Osteoblast (primary cell): ENCODE measurements at regions not wholly inside any gene's neighbourhood (a gene's known extent, or its start where the extent isn't known, plus 50 kb on each side); places are given as distances from the start of the nearest gene placed in this dataset.

Experiments
- DNase-seq: peaks from one replicate; pipeline ENCODE4 v3.0.0; 2011; ENCODE audit warnings: low spot score, mixed read lengths; ENCODE audit not compliant: insufficient read length; ENCODE audit errors: missing footprints
- H2AFZ ChIP-seq: 2 replicates; pipeline ENCODE4 v1.6.0; 2011; ENCODE audit warnings: mild to moderate bottlenecking, low read length
- H3K27ac ChIP-seq: 2 replicates; pipeline ENCODE4 v1.5.1; 2011; ENCODE audit warnings: mild to moderate bottlenecking, low read depth, low read length, moderate library complexity
- H3K27me3 ChIP-seq: 2 replicates; pipeline ENCODE4 v1.6.0; 2012; ENCODE audit warnings: mild to moderate bottlenecking, control low read depth, inconsistent platforms, low read length, moderate library complexity; ENCODE audit not compliant: insufficient read depth
- H3K36me3 ChIP-seq: 2 replicates; pipeline ENCODE4 v1.5.1; 2011; ENCODE audit warnings: mild to moderate bottlenecking, low read length, control low read depth, moderate library complexity; ENCODE audit not compliant: insufficient read depth
- H3K4me1 ChIP-seq: 2 replicates; pipeline ENCODE4 v1.5.1; 2011; ENCODE audit warnings: mild to moderate bottlenecking, low read length, control low read depth, moderate library complexity; ENCODE audit not compliant: insufficient read depth
- H3K4me2 ChIP-seq: 2 replicates; pipeline ENCODE4 v1.6.0; 2011; ENCODE audit warnings: mild to moderate bottlenecking, low read length; ENCODE audit not compliant: insufficient read depth
- H3K4me3 ChIP-seq: fragments of 200-600 bp; sonication (generic); 3 replicates; pipeline ENCODE4 v1.5.1; 2012; ENCODE audit warnings: mild to moderate bottlenecking, low read length, inconsistent platforms; ENCODE audit not compliant: insufficient read depth
- H3K79me2 ChIP-seq: 2 replicates; pipeline ENCODE4 v1.6.0; 2012; ENCODE audit warnings: mild to moderate bottlenecking, low read length, control low read depth, inconsistent platforms; ENCODE audit not compliant: insufficient read depth
- H3K9me3 ChIP-seq: 2 replicates; pipeline ENCODE4 v1.5.1; 2011; ENCODE audit warnings: low read depth, low read length, control low read depth
- H4K20me1 ChIP-seq: 2 replicates; pipeline ENCODE4 v1.6.0; 2012; ENCODE audit warnings: mild to moderate bottlenecking, low read length, control low read depth; ENCODE audit not compliant: insufficient read depth
- TF ChIP-seq, protein P1 (sequence below): IDR thresholded peaks from 2 replicates; pipeline ENCODE4 v1.5.1; 2011; ENCODE audit warnings: mild to moderate bottlenecking, low read depth, low read length, moderate library complexity; ENCODE audit errors: extremely low read depth

DNA sequence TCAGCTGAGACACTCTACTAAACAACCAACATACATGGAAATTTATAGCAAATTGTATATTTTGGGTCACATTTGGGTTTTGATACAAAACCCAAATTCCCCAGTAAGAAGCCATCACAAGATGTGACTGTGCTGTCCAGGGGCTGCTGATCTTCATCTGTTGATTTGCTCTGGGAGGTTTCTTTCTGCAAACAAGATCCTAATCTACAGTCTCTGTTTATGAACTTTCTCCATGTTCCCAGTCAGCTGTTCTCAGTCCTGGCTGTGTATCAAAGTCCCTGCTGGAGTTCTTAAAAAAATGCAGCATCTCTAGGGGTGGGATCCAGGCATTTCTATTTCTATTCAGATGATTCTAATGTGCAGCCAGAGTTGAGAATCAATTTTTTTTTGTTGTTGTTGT lies 85.1 kb downstream of the ATP23 start:
- Histone ChIP-seq H4K20me1 (no peaks in the 10 kb centered on the region), H3K4me2 (no peak overlapping the region), H3K27me3 (no peaks in the 10 kb centered on the region), H3K36me3 (no peaks in the 10 kb centered on the region), H3K4me3 (no peak overlapping the region), H3K9me3 (no peaks in the 10 kb centered on the region), H2AFZ (no peak overlapping the region), H3K4me1 (no peaks in the 10 kb centered on the region), H3K27ac (no peak overlapping the region), H3K79me2 (no peaks in the 10 kb centered on the region)
- no peak for DNase-seq
- TF ChIP-seq, protein P1, sequence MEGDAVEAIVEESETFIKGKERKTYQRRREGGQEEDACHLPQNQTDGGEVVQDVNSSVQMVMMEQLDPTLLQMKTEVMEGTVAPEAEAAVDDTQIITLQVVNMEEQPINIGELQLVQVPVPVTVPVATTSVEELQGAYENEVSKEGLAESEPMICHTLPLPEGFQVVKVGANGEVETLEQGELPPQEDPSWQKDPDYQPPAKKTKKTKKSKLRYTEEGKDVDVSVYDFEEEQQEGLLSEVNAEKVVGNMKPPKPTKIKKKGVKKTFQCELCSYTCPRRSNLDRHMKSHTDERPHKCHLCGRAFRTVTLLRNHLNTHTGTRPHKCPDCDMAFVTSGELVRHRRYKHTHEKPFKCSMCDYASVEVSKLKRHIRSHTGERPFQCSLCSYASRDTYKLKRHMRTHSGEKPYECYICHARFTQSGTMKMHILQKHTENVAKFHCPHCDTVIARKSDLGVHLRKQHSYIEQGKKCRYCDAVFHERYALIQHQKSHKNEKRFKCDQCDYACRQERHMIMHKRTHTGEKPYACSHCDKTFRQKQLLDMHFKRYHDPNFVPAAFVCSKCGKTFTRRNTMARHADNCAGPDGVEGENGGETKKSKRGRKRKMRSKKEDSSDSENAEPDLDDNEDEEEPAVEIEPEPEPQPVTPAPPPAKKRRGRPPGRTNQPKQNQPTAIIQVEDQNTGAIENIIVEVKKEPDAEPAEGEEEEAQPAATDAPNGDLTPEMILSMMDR, result no peak

DNA sequence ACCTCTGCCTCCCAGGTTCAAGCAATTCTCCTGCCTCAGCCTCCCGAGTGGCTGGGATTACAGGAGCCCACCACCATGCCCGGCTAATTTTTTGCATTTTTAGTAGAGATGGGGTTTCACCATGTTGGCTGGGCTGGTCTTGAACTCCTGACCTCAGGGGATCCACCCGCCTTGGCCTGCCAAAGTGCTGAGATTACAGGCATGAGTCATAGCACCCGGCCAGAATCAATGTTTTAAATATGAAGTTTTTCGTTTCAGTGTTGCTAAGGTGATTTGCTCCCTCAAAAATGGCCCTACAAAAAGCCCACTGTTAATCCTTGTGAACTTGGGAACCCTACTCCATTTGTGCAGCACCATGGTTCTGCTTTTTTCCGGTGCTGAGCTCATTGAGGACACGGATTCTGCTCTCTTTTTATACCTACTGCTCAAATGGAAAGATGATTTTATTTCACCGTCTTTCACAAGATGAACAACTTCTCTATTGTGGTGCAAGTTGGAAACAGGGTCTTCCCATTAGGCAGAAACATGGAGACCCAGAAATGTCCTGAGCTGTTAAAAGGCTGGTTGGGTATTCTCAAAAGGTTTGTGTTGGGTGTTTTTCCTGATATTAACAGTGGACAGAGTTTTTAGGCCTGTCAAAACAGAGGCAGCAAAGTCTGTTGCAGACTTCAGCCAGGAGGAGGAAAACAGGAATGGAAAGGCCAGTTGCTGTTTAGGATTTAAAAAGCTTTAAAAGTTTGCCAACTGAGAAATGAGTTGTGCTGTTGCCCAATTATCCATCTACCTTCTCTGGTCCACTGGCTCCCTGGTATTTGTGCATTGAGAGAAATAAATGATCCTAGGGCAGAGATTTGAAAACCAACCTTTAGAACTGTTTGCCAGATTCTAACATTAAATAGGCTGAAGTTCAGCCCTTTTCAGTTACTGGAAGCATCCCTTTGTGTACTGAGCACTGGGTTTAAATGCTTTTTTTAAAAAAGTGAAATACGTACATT lies 85.8 kb downstream of the ATP23 start:
- TF ChIP-seq, protein P1, result no peak
- H4K20me1 ChIP-seq, result no peaks in the 10 kb centered on the region
- no peaks in the 10 kb centered on the region for H3K27me3 ChIP-seq
- H3K4me3 ChIP-seq, result no peak overlapping the region
- no peak for DNase-seq
- H3K4me1 ChIP-seq, result no peaks in the 10 kb centered on the region
- H3K79me2 ChIP-seq, result no peaks in the 10 kb centered on the region
- H2AFZ ChIP-seq, result no peak overlapping the region
- H3K9me3 ChIP-seq, result no peaks in the 10 kb centered on the region
- no peaks in the 10 kb centered on the region for H3K36me3 ChIP-seq
- no peak overlapping the region for H3K27ac ChIP-seq
- H3K4me2 ChIP-seq, result no peak overlapping the region

DNA sequence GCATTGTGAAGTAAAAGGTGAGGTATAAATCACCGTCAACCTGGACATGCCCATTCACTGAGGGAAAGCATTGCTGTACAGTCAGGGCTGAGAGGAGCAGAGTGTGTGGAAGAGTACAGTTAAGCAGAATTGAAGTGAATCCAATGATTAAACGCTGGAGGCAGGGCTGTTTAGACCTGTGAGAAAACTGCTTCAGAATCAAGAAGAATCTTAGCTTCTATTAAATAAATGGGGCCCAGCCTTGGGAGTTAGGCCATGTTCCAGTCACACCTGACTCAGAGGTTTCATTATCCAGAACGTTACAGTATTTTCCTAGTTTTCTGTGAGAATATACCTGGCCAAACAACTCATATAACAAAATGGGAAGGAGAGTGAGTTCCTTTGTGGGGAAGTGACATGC lies 86.9 kb downstream of the ATP23 start:
- Histone ChIP-seq H3K27ac (no peak overlapping the region), H3K79me2 (no peaks in the 10 kb centered on the region), H3K27me3 (no peaks in the 10 kb centered on the region), H3K4me1 (no peaks in the 10 kb centered on the region), H3K36me3 (no peaks in the 10 kb centered on the region), H3K4me2 (no peak overlapping the region), H3K4me3 (no peak overlapping the region), H3K9me3 (no peaks in the 10 kb centered on the region), H2AFZ (no peak overlapping the region), H4K20me1 (no peaks in the 10 kb centered on the region)
- TF ChIP-seq, protein P1, result no peak
- DNase-seq, result no peak

DNA sequence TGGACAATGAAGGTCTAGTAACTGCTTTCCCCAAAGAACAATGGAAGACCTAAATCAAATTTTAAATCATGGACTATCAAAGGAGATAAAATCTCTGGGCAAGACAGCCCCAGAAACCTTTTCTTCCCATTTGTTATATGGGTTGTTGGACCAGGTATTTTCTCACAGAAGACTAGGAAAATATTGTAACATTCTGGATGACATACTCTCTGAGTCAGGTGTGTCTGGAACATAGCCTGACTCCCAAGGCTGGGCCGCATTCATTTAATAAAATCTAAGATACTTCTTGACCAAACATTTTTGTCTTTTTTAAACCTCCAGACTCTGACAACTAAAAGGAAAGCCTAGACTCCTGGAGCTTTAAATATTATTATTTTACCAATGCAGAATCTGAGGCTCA lies 87.9 kb downstream of the ATP23 start:
- no peaks in the 10 kb centered on the region for H3K4me1 ChIP-seq
- no peak for DNase-seq
- no peak overlapping the region for H3K4me3 ChIP-seq
- H3K9me3 ChIP-seq, result no peaks in the 10 kb centered on the region
- H2AFZ ChIP-seq, result no peak overlapping the region
- H3K36me3 ChIP-seq, result no peaks in the 10 kb centered on the region
- no peaks in the 10 kb centered on the region for H3K79me2 ChIP-seq
- H4K20me1 ChIP-seq, result no peaks in the 10 kb centered on the region
- H3K27ac ChIP-seq, result no peak overlapping the region
- H3K4me2 ChIP-seq, result no peak overlapping the region
- TF ChIP-seq, protein P1, result no peak
- no peaks in the 10 kb centered on the region for H3K27me3 ChIP-seq
